DOHH2 (cell line): ENCODE measurements at regions not wholly inside any gene's neighbourhood (a gene's known extent, or its start where the extent isn't known, plus 50 kb on each side); places are given as distances from the start of the nearest gene placed in this dataset.

Experiments used
- H3F3A ChIP-seq: fragments of 200-600 bp; sonication (generic), shearing (Covaris generic); 2 replicates; pipeline ENCODE4 v1.6.0; 2016; ENCODE audit warnings: antibody characterized with exemption, mild to moderate bottlenecking; ENCODE audit not compliant: control insufficient read depth, insufficient read depth
- H3K27ac ChIP-seq: fragments of 200-600 bp; sonication (generic); 2 replicates; pipeline ENCODE4 v1.5.1; 2014; ENCODE audit warnings: low read depth, mild to moderate bottlenecking, low read length, moderate library complexity
- H3K27me3 ChIP-seq: fragments of 200-600 bp; sonication (generic); 2 replicates; pipeline ENCODE4 v1.6.1; 2014; ENCODE audit warnings: mild to moderate bottlenecking, low read length, mixed read lengths; ENCODE audit not compliant: control insufficient read depth
- H3K36me3 ChIP-seq: fragments of 200-600 bp; sonication (generic); 2 replicates; pipeline ENCODE4 v1.6.1; 2014; ENCODE audit warnings: mild to moderate bottlenecking, low read length, moderate library complexity, mixed read lengths; ENCODE audit not compliant: control insufficient read depth
- H3K4me1 ChIP-seq: fragments of 200-600 bp; sonication (generic); 2 replicates; pipeline ENCODE4 v1.6.1; 2014; ENCODE audit warnings: mild to moderate bottlenecking, low read length, mixed read lengths; ENCODE audit not compliant: control insufficient read depth
- H3K4me2 ChIP-seq: fragments of 200-600 bp; sonication (generic); 2 replicates; pipeline ENCODE4 v1.6.0; 2014; ENCODE audit warnings: mild to moderate bottlenecking, low read length, moderate library complexity
- H3K4me3 ChIP-seq: fragments of 200-600 bp; sonication (generic); 2 replicates; pipeline ENCODE4 v1.5.1; 2014; ENCODE audit warnings: mild to moderate bottlenecking, low read length, mixed read lengths
- H3K79me2 ChIP-seq: fragments of 200-600 bp; sonication (generic); 2 replicates; pipeline ENCODE4 v1.6.1; 2014; ENCODE audit warnings: mild to moderate bottlenecking, low read length, mixed read lengths; ENCODE audit not compliant: control insufficient read depth
- H3K9me2 ChIP-seq: fragments of 200-600 bp; sonication (generic); replicated peaks from 2 replicates; pipeline ENCODE4 v1.6.1; 2014; ENCODE audit warnings: mild to moderate bottlenecking, low read length, mixed read lengths; ENCODE audit not compliant: control insufficient read depth
- H3K9me3 ChIP-seq: fragments of 200-600 bp; sonication (generic); 2 replicates; pipeline ENCODE4 v1.6.1; 2014; ENCODE audit warnings: antibody characterized with exemption, low read length, mixed read lengths; ENCODE audit not compliant: control insufficient read depth, insufficient read depth
- H4K20me1 ChIP-seq: fragments of 200-600 bp; sonication (generic); 2 replicates; pipeline ENCODE4 v1.6.0; 2014; ENCODE audit warnings: low read depth, mild to moderate bottlenecking, antibody characterized with exemption, low read length, moderate library complexity; ENCODE audit not compliant: control insufficient read depth, insufficient read depth
- CTCF ChIP-seq: fragments of 200-600 bp; sonication (generic); IDR thresholded peaks from one replicate; pipeline ENCODE4 v1.5.1; 2014; ENCODE audit warnings: antibody characterized with exemption, mild to moderate bottlenecking, low read depth, low read length; ENCODE audit not compliant: poor library complexity, severe bottlenecking
- EZH2phosphoT487 ChIP-seq: fragments of 200-600 bp; sonication (generic); IDR thresholded peaks from 2 replicates; pipeline ENCODE4 v1.6.1; 2017; ENCODE audit warnings: borderline replicate concordance, mild to moderate bottlenecking, antibody characterized with exemption, low read length, moderate library complexity, mixed read lengths

GRCh38 chr7:106563466-106564150 lies 97.3 kb downstream of the CCDC71L start:
- Histone ChIP-seq H3K79me2 (no peaks in the 10 kb centered on the region), H4K20me1 (no peaks in the 10 kb centered on the region), H3K36me3 (no peaks in the 10 kb centered on the region), H3K27ac (no peak overlapping the region), H3K9me3 (no peaks in the 10 kb centered on the region), H3K9me2 (no peaks in the 10 kb centered on the region), H3K27me3 (peaks cover 5% of the 10 kb centered on the region; the same call in 1 of the 2 replicates), H3K4me2 (no peak overlapping the region), H3F3A (no peaks in the 10 kb centered on the region), H3K4me1 (peaks cover 2% of the 10 kb centered on the region; the same call in 1 of the 2 replicates), H3K4me3 (no peak overlapping the region)
- TF ChIP-seq CTCF = no peak

GRCh38 chr7:106562711-106563366 lies 98.1 kb downstream of the CCDC71L start:
- Histone ChIP-seq H3K27ac (no peak overlapping the region), H3K9me2 (no peaks in the 10 kb centered on the region), H3K79me2 (no peaks in the 10 kb centered on the region), H3K4me3 (no peak overlapping the region), H3K4me1 (no peaks in the 10 kb centered on the region), H3K27me3 (peaks cover 5% of the 10 kb centered on the region; the same call in 1 of the 2 replicates), H3K4me2 (no peak overlapping the region), H3F3A (no peaks in the 10 kb centered on the region), H3K9me3 (no peaks in the 10 kb centered on the region), H3K36me3 (no peaks in the 10 kb centered on the region), H4K20me1 (no peaks in the 10 kb centered on the region)
- TF ChIP-seq EZH2phosphoT487 = no peak
- TF ChIP-seq CTCF = no peak

- no peaks in the 10 kb centered on the region for H4K20me1 ChIP-seq
- no peak overlapping the region for H3K27ac ChIP-seq
- peaks cover 5% of the 10 kb centered on the region; the same call in 1 of the 2 replicates for H3K27me3 ChIP-seq
- no peaks in the 10 kb centered on the region for H3K4me1 ChIP-seq
- TF ChIP-seq CTCF = no peak
- TF ChIP-seq EZH2phosphoT487 = no peak
- H3K4me3 ChIP-seq = no peak overlapping the region
- no peaks in the 10 kb centered on the region for H3K9me2 ChIP-seq
- H3K79me2 ChIP-seq = no peaks in the 10 kb centered on the region
- H3K36me3 ChIP-seq = no peaks in the 10 kb centered on the region
- H3K4me2 ChIP-seq = no peak overlapping the region
- H3K9me3 ChIP-seq = no peaks in the 10 kb centered on the region
- no peaks in the 10 kb centered on the region for H3F3A ChIP-seq
These were observed 99.1 kb downstream of the CCDC71L start for GRCh38 chr7:106561666-106562411.
